AG04450 (cell line): ENCODE measurements at regions not wholly inside any gene's neighbourhood (a gene's known extent, or its start where the extent isn't known, plus 50 kb on each side); places are given as distances from the start of the nearest gene placed in this dataset.

Experiments
- CTCF ChIA-PET: fragments of 300-600, 350-600 bp; formaldehyde crosslinking; extraction: SDS; loops from one replicate; lab custom pipeline; 2022; ENCODE audit warnings: antibody characterized with exemption, inconsistent platforms; lab: Charles Lee
- POLR2A ChIA-PET: fragments of 350-600 bp; formaldehyde crosslinking; extraction: SDS; loops from one replicate; lab custom pipeline; 2021; ENCODE audit warnings: antibody characterized with exemption, inconsistent platforms; lab: Yijun Ruan, JAX
- DNase-seq: peaks from one replicate; pipeline ENCODE4 v3.0.0-alpha.2; 2011; ENCODE audit warnings: low read depth, low spot score
- H3K27ac ChIP-seq: one replicate; pipeline ENCODE4 v1.5.1; 2012; ENCODE audit warnings: low read depth, low read length, control low read depth
- H3K27me3 ChIP-seq: one replicate; pipeline ENCODE4 v1.6.0; 2012; ENCODE audit warnings: low read length; ENCODE audit not compliant: control insufficient read depth, insufficient read depth
- H3K4me3 ChIP-seq: 2 replicates; pipeline ENCODE4 v1.5.1; 2011; ENCODE audit warnings: mild to moderate bottlenecking, low read depth, low read length, control low read depth
- H3K9me3 ChIP-seq: 2 replicates; pipeline ENCODE4 v1.5.1; 2012; ENCODE audit warnings: low read length; ENCODE audit not compliant: control insufficient read depth, insufficient read depth
- TF ChIP-seq, protein P1 (sequence below): IDR thresholded peaks from 2 replicates; pipeline ENCODE4 v1.5.1; 2011; ENCODE audit warnings: low read depth, low read length, control low read depth, inconsistent platforms

DNA sequence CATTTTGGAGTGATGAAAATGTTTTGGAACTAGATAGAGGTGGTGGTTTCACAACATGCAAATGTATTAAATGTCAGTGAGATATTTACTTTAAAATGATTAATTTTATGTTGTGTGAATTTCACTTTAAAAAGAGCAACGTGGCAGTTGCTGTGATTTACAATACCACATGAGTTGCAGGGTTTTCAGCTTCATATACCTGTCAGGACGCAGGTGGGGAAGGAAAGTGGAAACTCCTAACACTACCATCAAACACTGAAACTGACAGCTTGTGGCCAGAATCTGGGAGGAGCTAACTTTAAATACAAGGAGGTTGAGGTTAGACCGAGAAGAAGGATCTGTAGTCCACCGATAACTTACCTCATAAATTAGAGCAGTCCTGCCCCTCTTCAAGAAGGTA, 168.9 kb upstream of the TMEM72 start:
- Histone ChIP-seq H3K4me3 (no peak overlapping the region), H3K9me3 (no peaks in the 10 kb centered on the region; the same call in 1 of the 2 replicates), H3K27me3 (no peaks in the 10 kb centered on the region), H3K27ac (no peak overlapping the region)
- no peak for DNase-seq
- TF ChIP-seq, protein P1, sequence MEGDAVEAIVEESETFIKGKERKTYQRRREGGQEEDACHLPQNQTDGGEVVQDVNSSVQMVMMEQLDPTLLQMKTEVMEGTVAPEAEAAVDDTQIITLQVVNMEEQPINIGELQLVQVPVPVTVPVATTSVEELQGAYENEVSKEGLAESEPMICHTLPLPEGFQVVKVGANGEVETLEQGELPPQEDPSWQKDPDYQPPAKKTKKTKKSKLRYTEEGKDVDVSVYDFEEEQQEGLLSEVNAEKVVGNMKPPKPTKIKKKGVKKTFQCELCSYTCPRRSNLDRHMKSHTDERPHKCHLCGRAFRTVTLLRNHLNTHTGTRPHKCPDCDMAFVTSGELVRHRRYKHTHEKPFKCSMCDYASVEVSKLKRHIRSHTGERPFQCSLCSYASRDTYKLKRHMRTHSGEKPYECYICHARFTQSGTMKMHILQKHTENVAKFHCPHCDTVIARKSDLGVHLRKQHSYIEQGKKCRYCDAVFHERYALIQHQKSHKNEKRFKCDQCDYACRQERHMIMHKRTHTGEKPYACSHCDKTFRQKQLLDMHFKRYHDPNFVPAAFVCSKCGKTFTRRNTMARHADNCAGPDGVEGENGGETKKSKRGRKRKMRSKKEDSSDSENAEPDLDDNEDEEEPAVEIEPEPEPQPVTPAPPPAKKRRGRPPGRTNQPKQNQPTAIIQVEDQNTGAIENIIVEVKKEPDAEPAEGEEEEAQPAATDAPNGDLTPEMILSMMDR = no peak
- ChIA-PET CTCF (interaction anchor here (1.6 kb wide), 1 partner anchor 8 kb away, joined by 9 read pairs; no protein-coding TSS in a partner anchor), POLR2A (no interaction called here)

DNA sequence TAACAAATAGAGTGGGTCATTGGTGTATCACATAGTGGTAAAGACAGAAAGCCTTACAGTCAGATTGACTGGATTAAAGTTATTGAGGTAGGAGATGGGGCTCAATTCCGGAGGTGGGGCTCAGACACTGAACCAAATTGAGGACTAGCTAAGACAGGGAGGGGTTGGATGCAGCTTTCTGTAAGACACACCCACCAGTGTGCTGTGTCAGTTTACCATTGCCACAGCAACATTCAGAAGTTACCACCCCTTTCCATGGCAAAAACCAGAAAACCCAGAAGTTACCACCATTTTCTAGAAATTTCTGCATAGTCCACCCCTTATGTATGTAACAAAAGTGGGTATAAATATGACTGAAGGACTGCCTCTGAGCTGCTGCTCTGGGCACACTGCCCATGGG, 167.6 kb upstream of the TMEM72 start:
- Histone ChIP-seq H3K4me3 (no peak overlapping the region), H3K27ac (no peak overlapping the region), H3K9me3 (peaks cover 6% of the 10 kb centered on the region), H3K27me3 (no peaks in the 10 kb centered on the region)
- TF ChIP-seq, protein P1 = no peak
- ChIA-PET CTCF (interaction anchor here (1.6 kb wide), 1 partner anchor 9 kb away, joined by 9 read pairs; no protein-coding TSS in a partner anchor), POLR2A (no interaction called here)
- DNase-seq = no peak

DNA sequence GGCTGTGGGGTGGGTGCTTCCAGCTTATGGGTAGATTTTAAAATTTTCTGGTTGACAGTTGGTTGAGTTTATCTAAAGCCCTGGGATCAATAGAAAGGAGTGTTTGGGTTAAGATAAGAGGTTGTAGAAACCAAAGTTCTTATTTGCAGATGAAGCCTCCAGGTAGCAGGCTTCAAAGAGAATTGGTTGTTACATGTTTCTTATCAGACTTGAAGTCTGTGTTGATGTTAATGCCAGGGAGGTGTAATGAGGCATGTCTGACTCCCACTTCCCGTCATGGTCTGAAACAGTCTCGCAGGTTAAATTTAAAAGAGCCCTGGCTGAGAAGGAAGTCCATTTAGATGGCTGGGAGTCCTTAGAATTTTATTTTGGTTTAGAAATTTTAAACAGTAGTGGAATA, 165.2 kb upstream of the TMEM72 start:
- DNase-seq = no peak
- Histone ChIP-seq H3K4me3 (no peak overlapping the region), H3K27me3 (no peaks in the 10 kb centered on the region)

DNA sequence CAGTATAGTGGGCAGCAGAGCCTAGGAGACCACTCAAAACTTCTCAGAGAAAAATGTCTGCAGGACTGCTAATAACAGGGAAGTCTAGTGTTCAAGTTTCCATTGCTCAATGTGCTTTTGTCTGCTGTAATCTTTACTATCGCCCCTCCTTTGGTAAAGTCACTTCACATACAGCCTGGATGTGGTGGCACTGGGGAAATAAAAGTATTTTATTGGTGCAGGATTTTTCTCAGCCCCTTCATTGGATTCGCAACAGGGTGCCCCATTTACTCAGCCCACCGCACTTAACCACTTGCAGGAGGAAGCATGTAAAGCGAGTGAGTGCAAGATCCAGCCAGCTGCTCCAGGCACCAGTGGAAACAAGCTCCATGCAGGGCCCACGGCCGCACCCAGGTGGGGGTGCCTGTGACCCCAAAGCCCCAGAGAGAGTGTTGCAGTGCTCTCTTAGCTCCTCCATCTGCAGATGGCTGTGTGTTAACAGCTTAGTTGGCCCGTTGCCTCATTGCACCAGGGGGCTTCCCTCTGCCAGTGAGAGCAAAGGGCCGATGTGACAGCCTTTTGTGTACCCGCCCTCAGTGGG, 163.5 kb upstream of the TMEM72 start:
- ChIA-PET CTCF (interaction anchor here (2.0 kb wide), 1 partner anchor 14 kb away, joined by 9 read pairs; no protein-coding TSS in a partner anchor), POLR2A (no interaction called here)
- no peak for DNase-seq
- TF ChIP-seq, protein P1 = no peak
- Histone ChIP-seq H3K4me3 (no peak overlapping the region), H3K27me3 (no peaks in the 10 kb centered on the region), H3K9me3 (peaks cover 6% of the 10 kb centered on the region), H3K27ac (no peak overlapping the region)

More for the DNA sequence above, 165.2 kb upstream of the TMEM72 start:
- no peak overlapping the region for H3K27ac ChIP-seq
- ChIA-PET POLR2A (no interaction called here), CTCF (no interaction called here)
- peaks cover 6% of the 10 kb centered on the region for H3K9me3 ChIP-seq
- TF ChIP-seq, protein P1 = no peak

DNA sequence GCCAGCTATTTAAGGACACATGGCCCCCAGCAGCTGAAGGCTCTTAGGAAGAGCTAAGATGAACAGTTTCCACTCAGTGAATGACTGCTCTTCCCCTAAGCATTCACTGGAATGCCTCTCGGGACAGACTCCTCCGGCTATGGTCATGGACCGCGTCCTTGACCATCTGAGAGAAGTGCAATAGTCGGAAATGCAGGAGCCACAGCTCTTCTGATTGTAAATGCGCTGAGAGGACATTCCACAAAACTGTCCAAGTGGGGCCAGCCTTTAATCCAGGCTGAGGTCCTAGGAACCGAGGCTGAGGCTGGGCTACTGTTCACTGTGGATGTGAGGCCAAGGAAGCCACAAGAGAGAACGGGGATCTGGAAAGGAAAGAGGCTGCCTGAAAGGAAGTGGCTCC, 162.0 kb upstream of the TMEM72 start:
- Histone ChIP-seq H3K4me3 (no peak overlapping the region), H3K27ac (no peak overlapping the region), H3K9me3 (peaks cover 6% of the 10 kb centered on the region), H3K27me3 (no peaks in the 10 kb centered on the region)
- TF ChIP-seq, protein P1 = no peak
- CTCF ChIA-PET = no interaction called here
- POLR2A ChIA-PET = no interaction called here
- no peak for DNase-seq
